Right lobe of liver (tissue), 6 donors: ENCODE measurements at regions not wholly inside any gene's neighbourhood (a gene's known extent, or its start where the extent isn't known, plus 50 kb on each side); places are given as distances from the start of the nearest gene placed in this dataset.
A peak's percentile ranks its signal among the peaks of the same experiment; 100 is the strongest.

Experiments
- ATAC-seq, 4 donors: fragments of 200-7000 bp; cut with Tn5 transposase; one replicate each; pipeline ENCODE4 v1.9.1; 2020; ENCODE audit warnings: mild to moderate bottlenecking in 4 of 4, moderate library complexity in 4 of 4
- DNase-seq, 3 donors: peaks; one replicate each; pipeline ENCODE4 v3.0.0-alpha.2; 2020
- H3K27ac ChIP-seq, 3 donors: fragments of 200-600 bp; one replicate each; pipeline ENCODE4 v1.8.0; 2022
- H3K27me3 ChIP-seq, 2 donors: fragments of 200-600 bp; one replicate each; pipeline ENCODE4 v1.8.0; 2022
- H3K36me3 ChIP-seq, 4 donors: fragments of 200-600 bp; sonication (generic) in 1 of 4; one replicate each; pipeline versions ENCODE4 v1.5.1 to v1.8.0; 2017 to 2022; ENCODE audit warnings: control low read depth in 1 of 4
- H3K4me1 ChIP-seq, 4 donors: fragments of 200-600 bp; sonication (generic) in 1 of 4; one replicate each; pipeline versions ENCODE4 v1.5.1 to v1.8.0; 2017 to 2022; ENCODE audit warnings: control low read depth in 1 of 4
- H3K4me3 ChIP-seq, 3 donors: fragments of 200-600 bp; one replicate each; pipeline ENCODE4 v1.8.0; 2022
- H3K9me3 ChIP-seq, 4 donors: fragments of 200-600 bp; sonication (generic) in 1 of 4; one replicate each; pipeline versions ENCODE4 v1.5.1 to v1.8.0; 2017 to 2022; ENCODE audit warnings: control low read depth in 1 of 4
- CTCF ChIP-seq, 4 donors: fragments of 200-600 bp in 3 of 4; fragments of 450-650 bp in 1 of 4; IDR thresholded peaks; one replicate each; pipeline versions ENCODE4 v1.5.1 to v1.8.0; 2016 to 2022; ENCODE audit warnings: antibody characterized with exemption in 4 of 4, mild to moderate bottlenecking in 2 of 4
- POLR2A ChIP-seq: fragments of 450-650 bp; IDR thresholded peaks from one replicate; pipeline ENCODE4 v1.6.1; 2017; ENCODE audit warnings: antibody characterized with exemption, mild to moderate bottlenecking
- WGBS: methylation state at CpG from one replicate; pipeline ENCODE4 v1.1.6; 2018; ENCODE audit warnings: low coverage, low lambda C conversion rate; ENCODE audit not compliant: insufficient coverage; ENCODE audit errors: missing lambda C conversion rate; 5-methylcytosine and 5-hydroxymethylcytosine counted together
- intact Hi-C, 2 donors: fragments of 100-400 bp; cut with DNase I; formaldehyde crosslinking; loops; one replicate each; pipeline versions ENCODE4 v1.11.2 to v1.14.1; 2022
- donor health status: DM: no; HTN: yes; CAD: no.
- donor health status: DM: no; HTN: no; CAD: no.
- donor health status: DM: no; HTN: no; CAD: no.
- donor health status: DM: no; HTN: yes; CAD: no.
- donor health status: DM: no; HTN: yes; CAD: no.

GRCh38 chr6:129938249-129939020 is 77.3 kb upstream of the TMEM244 start:
- no peaks in the 10 kb centered on the region for H3K4me1 ChIP-seq
- ATAC-seq: no peak
- H3K4me3 ChIP-seq: no peak overlapping the region
- no peak for DNase-seq
- TF ChIP-seq POLR2A: no peak
- TF ChIP-seq CTCF (IDR thresholded peaks at IDR 0.05): no peak
- no peaks in the 10 kb centered on the region for H3K36me3 ChIP-seq
- no peak overlapping the region for H3K27ac ChIP-seq
- H3K9me3 ChIP-seq: no peaks in the 10 kb centered on the region
- WGBS: 66% methylated on average over 8 of the region's 8 CpGs
- H3K27me3 ChIP-seq: no peaks in the 10 kb centered on the region
- intact Hi-C loops: no loop called here

- Histone ChIP-seq H3K4me1 (no peaks in the 10 kb centered on the region), H3K36me3 (no peaks in the 10 kb centered on the region), H3K9me3 (no peaks in the 10 kb centered on the region), H3K27me3 (no peaks in the 10 kb centered on the region), H3K27ac (no peak overlapping the region), H3K4me3 (no peak overlapping the region)
- DNase-seq (peak in 2 of 3 donors; percentile 37 to 52), ATAC-seq (peak; percentile 69 to 84 (median 77))
- TF ChIP-seq CTCF (IDR thresholded peaks at IDR 0.05): peak; percentile 27 to 60 (median 55)
- no peak for TF ChIP-seq POLR2A
- WGBS: 14% methylated on average over 7 of the region's 7 CpGs
- intact Hi-C loops: no loop called here
Measured at GRCh38 chr6:129936329-129937165, 75.4 kb upstream of the TMEM244 start.

DNA sequence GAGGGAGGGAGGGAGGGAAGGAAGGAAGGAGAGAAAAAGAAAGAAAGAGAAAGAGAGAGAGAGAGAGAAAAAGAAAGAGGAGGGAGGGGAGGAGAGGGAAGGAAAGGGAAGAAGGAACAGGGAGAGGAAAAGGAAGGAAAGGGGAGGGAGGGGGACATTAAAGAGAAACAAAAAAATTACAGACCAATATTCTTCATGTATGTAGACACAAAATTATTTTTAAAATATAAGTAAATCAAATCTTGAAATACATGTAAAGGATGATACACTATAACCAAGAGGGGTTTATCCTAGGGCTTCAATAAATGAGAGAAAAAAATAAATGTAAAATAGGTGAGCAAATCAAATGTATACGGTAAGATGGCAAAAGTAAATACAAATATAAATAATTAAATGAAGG is 71.2 kb upstream of the TMEM244 start:
- TF ChIP-seq CTCF (IDR thresholded peaks at IDR 0.05) (no peak), POLR2A (no peak)
- H3K27me3 ChIP-seq: no peaks in the 10 kb centered on the region
- no peaks in the 10 kb centered on the region for H3K36me3 ChIP-seq
- no peak for DNase-seq
- ATAC-seq: no peak
- 73% methylated on average over 1 of the region's 1 CpG for WGBS
- H3K4me1 ChIP-seq: no peaks in the 10 kb centered on the region
- no peak overlapping the region for H3K27ac ChIP-seq
- H3K4me3 ChIP-seq: no peak overlapping the region
- H3K9me3 ChIP-seq: no peaks in the 10 kb centered on the region
- intact Hi-C loops: no loop called here

DNA sequence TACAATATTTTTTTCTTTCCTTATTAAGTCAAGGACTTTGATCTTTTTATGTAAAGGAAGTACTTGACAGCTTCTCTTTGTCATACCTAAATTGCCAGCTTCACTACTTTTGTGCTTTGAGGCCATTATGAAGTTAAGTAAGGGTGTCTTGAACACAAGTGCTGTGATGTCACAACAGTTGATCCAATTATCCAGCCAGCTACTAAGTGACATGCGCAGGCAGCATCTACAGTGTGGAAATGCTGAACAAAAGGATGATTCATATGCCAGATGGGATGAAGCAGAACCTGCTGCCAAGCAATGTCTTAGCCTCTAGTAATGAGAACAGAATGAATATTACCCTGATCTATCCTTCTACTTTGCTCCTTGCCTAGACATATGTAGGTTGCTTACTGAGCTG is 68.3 kb upstream of the TMEM244 start:
- H3K9me3 ChIP-seq: no peaks in the 10 kb centered on the region
- H3K27me3 ChIP-seq: no peaks in the 10 kb centered on the region
- intact Hi-C loops: no loop called here
- ATAC-seq: no peak
- no peak for DNase-seq
- 86% methylated on average over 1 of the region's 1 CpG for WGBS
- H3K27ac ChIP-seq: no peak overlapping the region
- TF ChIP-seq CTCF (IDR thresholded peaks at IDR 0.05) (no peak), POLR2A (no peak)
- no peak overlapping the region for H3K4me3 ChIP-seq
- no peaks in the 10 kb centered on the region for H3K36me3 ChIP-seq
- no peaks in the 10 kb centered on the region for H3K4me1 ChIP-seq
